ENCODE measurements at regions not wholly inside any gene's neighbourhood (a gene's known extent, or its start where the extent isn't known, plus 50 kb on each side); places are given as distances from the start of the nearest gene placed in this dataset.
A peak's percentile ranks its signal among the peaks of the same experiment; 100 is the strongest.
"Not testable (repeated sequence)": the region's sequence is repeated elsewhere in the genome, so short reads cannot be mapped to it uniquely, and the experiment has no call there.

GRCh38 chr2:75324861-75325284 is 125.6 kb upstream of the TACR1 start:
- DNase-seq, result no peak

DNA sequence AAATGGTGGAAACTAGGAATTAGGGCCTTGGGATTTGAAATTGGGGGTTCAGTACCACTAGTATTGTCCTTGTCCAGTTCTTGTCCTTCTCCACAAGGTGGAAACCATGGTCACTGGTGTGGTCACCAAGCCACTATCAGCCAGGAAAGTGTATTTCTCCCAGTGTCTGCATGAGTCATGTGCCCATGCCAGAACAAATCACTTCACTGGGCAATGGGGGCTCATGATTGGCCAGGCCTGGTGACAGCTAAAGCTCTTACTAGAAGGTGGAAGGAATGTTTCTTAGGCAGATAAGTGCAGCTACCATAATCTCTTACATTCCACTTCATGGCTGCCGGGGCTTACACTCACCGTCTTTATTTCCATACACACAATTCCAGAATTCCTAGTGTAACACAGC is 124.8 kb upstream of the TACR1 start:
- no peak for DNase-seq

- DNase-seq, result no peak
These were observed 122.2 kb upstream of the TACR1 start for GRCh38 chr2:75321599-75321922.

DNA sequence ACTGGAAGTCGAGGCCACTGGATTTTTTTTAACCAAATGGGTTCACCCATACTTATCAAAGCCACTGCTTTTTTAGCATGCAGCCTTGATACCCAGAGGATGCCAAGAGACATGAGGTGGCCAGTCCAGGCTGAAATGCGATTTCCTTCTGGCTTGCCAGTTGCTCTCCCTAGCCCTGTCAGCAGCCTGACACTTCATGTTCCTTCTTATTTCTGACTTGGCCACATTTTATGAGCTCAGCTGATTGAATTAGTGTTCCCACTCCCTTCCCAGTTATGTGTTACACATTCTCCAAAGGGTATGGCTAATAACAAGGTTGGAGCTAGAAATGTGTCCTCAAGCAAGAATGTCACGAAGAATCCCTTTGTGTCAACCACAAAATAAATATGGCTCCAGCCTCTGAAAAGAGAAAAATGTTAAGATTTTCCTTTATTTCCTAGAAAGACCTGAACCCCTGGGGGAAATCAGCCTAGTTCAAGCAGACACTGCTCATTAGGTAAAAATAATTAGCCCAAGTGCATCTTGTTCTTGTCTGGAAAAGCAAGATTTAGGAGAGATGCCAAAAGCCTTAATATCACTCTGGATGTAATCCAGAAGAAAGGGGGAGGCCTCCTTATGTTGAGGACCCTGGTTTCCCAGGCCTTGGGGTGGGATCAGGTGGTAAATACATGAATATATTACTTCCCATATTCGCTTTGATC is 121.7 kb upstream of the TACR1 start:
- no peak for DNase-seq

DNA sequence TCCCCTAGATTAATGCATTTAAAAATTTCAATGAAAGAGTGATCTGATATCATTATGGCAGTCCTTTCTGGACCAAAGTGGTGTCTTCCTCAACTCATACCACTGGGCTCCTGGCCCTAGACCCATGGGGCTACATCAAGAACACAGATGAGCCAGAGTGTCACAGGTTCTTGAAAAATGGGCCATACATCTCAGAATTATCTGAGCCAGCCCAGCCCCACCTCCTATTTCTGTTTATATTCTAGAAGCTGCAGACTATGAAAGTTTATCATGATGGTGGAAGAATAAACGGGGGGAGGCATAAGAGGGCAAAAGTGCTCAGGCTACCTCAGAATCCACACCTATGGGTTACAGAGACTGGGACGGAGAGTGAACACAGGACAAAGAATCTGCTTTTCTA is 120.6 kb upstream of the TACR1 start:
- no peak for DNase-seq

- DNase-seq, result no peak
These were observed 118.5 kb upstream of the TACR1 start for GRCh38 chr2:75317802-75318201.

GRCh38 chr2:75317316-75317715 is 118.0 kb upstream of the TACR1 start:
- DNase-seq, result no peak

GRCh38 chr2:75315436-75315835 is 116.1 kb upstream of the TACR1 start:
- no peak for DNase-seq

- peak; percentile 90 for DNase-seq
These were observed 112.7 kb upstream of the TACR1 start for GRCh38 chr2:75311993-75312392.

DNA sequence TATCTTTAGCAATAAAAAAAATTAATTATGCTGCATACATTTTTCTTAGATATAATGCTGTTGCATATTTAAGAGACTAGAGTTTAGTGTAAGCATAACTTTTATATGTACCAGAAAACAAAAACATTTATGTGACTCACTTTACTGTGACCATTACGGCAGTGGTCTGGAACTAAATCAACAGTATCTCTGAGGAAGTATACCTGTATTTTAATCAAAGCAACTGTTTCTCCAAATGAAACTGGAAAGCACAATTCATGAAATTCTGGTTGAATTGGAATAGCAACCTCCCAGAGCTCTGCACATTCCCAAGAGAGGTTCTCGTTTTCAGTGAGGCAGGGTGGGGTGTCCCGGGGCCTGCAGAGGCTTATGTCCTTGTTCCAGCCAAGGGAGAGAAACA is 112.2 kb upstream of the TACR1 start:
- no peak for DNase-seq

DNA sequence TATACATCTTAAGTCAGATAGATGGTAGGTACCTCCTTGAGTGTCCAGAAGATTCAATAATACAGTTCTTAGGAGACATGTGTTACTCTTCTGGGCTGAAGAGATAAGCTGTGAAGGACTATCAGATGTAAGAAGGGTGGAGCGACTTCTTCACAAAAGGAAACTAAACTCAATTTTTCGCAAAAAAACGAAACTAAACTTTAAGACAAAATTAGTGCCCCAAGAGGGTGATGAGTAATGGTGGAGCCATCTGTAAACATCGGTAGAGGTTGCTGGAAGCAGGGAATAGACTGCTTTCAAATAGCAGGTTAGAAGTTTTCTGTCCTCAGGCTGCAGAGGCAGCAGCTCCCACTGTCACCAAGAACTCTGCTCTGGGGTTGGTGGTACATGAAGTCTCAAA is 111.6 kb upstream of the TACR1 start:
- DNase-seq, result peak; percentile 86

DNA sequence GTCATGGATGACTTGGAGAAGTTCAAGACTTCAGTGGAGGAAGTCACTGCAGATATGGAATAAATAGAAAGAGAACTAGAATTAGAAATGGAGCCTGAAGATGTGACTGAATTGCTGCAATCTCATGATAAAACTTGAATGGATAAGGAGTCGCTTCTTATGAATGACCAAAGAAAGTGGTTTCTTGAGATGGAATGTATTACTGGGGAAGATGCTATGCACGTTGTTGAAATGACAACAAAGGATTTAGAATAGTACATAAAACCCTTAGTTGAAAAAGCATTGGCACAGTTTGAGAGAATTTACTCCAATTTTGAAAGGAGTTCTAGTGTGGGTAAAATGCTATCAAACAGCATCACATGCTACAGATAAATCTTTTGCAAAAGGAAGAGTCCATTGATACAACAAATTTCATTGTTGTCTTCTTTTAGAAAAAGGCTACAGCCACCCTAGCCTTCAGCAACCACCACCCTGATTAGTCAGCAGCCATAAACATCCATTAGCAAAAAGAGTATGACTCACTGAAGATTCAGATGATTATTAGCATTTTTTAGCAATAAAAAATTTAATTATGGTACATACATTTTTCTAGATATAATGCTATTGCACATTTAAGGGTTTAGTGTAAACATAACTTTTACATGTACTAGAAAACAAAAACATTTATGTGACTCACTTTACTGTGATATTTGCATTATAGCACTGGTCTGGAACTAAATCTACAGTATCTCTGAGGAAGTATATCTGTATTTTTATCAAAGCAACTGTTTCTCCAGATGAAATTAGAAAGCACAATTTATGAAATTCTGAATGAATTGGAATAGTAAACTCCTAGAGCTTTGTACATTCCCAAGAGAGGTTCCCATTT is 110.5 kb upstream of the TACR1 start:
- peak; percentile 48 for DNase-seq

DNA sequence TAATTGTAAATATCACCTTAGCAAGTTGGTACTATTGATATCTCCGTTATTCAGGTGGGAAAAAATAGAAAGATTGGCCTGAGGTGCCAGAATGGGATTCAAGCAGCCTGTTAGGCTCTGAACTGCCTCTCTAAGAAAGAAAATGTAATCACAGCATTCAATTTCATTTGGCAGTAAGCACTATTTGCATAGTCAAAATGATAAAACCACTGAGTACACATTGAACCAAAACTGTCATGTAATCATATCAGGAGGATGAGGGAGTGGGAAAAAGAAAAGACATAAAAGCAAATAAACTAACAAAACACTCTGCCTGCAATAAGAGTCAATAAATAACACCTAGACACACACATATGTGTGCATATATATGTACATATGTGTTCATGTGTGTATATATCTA is 103.9 kb upstream of the TACR1 start:
- no peak for DNase-seq

- DNase-seq, result no peak
These were observed 95.0 kb upstream of the TACR1 start for GRCh38 chr2:75294362-75294761.

DNA sequence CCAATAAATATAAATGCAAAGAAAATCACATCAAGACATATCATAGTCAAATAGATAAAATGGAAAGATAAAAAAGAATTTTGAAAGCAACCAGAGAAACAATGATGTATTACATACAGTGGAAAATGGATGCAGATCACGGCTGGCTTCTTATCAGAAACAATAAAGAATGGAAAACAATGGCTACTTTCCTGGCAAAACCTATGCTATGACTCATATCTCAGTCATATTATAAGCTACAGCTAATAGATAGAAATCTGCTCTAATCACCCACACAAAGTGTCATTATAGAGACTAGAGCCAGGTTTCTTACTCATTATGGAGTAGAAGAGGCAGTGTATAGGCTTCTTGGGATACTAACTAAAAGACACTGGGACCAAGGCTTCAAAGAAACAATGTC is 93.5 kb upstream of the TACR1 start:
- no peak for DNase-seq

- DNase-seq, result no peak
These were observed 91.4 kb upstream of the TACR1 start for GRCh38 chr2:75290600-75291150.

DNA sequence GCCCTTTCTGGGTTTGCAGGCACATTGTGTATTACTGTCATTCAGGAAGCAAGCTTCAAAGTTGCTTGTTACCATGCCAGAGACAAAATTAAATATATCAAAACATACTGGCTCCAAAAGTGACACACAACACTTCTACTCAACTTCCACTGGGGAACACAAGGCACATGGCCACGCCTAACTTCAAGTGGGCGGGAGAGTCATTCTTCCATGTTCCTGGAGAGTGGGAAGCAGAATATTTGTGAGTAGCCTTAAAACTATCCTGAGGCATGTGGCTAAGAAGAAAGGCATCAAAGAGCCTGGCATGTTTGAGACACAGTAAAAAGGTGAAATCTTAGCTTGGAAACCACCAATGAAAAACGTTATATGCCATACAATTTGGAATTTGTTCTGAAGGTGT is 90.5 kb upstream of the TACR1 start:
- DNase-seq, result no peak

DNA sequence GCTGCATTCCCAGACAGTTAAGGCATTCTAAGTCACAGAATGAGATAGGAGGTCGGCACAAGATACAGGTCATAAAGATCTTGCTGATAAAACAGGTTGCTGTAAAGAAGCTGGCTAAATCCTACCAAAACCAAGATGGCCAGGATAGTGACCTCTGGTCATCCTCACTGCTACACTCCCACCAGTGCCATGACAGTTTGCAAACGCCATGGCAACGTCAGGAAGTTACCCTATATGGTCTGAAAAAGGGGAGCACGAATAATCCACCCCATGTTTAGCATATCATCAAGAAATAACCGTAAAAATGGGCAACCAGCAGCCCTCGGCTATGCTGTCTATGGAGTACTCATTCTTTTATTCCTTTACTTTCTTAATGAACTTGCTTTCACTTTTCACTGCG is 89.9 kb upstream of the TACR1 start:
- DNase-seq, result not testable (repeated sequence)

- DNase-seq, result no peak
These were observed 89.4 kb upstream of the TACR1 start for GRCh38 chr2:75288760-75289159.

DNA sequence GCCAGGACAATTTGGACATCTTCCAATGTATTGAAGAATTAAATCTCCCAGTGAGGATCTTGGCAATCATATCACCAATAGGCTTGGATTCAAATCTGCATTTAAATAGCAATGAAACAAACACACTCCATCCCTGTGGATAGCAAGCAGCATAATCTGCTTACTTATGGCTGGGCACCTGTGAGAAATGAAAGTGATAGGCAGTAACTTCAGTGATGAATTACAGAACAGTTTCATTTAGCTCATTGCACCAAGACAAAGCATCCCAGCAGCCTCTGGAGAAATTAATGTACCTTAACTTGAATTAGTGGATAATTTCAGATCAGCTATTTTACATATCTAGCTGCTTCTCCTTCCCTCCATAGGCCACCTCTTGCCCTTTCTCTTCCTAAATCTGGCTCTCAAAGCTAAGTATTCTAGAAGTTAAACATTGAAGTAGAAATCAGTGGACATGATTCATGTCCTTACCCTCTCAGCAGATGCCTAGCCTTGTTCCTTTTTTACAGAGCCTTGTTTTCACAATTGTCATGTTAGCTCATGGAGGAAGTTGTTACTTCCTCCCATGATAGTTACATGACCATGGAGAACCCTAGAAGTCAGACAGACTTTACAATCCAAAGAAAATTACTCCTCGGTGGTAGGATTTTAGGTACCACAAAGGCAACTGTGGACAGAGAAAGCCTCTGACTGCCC is 88.5 kb upstream of the TACR1 start:
- DNase-seq, result peak; percentile 20

DNA sequence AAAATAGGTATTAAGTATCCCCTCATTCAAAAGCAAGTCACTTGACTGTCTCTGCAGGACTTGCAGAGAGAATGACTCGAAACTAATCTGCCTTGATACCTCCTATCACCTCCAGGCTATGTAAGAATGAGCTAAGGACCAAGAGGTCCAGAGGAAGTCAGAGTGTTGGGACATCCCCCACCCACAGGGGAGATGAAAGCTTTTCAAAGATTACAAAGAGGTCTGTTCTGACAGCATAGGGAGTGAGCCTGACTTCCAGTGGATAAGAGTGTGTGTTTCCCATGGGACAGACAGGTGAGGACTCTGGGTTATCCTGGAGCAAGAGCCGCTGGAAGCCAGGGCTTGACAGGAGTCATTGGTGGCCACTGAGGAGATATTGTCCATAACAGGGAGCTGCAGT is 85.0 kb upstream of the TACR1 start:
- DNase-seq, result no peak

DNA sequence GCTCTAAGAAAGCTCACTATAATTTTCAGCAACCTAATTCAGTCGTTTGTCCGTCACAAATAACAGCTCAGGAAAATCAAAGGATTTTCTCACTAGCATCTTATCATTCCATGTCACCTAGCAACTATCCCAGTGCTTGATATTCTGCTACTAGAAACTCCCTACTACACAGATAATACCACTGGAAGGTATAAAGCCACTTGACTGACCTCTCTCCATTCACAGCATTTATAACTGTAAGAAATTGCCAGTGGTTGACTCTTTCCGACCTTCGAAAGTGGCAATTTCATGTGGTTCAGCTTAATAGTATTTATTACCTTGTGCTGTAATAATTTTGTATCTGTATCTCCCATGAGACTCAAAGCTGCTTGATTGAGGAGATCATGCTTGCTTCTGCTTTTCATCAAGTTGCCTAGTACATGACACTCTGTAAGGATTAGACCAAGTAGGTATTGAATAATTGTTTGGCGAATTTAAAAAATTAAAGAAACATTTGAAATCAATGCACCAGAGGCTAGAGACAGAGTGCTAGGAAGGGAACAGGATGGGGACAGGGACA is 79.6 kb upstream of the TACR1 start:
- DNase-seq, result no peak

DNA sequence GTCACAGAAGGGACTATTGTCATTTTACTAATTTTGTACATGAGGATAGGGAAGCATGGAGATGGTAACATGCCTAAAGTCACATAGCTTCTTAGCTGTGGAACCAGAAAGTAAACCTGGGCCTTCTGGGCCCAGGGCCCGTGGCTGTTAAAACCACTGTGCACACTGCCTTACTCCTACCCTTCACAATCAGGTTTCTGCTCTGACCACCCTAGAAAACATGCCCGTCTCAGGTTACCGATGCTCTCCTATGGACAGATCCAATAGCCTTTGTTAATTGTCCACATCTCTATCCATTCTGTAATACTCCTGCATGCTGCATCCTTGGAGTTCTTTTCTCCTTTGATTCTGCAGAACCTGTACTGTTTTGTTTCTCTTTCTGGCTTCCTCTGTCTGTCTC is 79.0 kb upstream of the TACR1 start:
- no peak for DNase-seq
